Testis (tissue), 2 donors: ENCODE measurements at regions not wholly inside any gene's neighbourhood (a gene's known extent, or its start where the extent isn't known, plus 50 kb on each side); places are given as distances from the start of the nearest gene placed in this dataset.

Source experiments
- DNase-seq: peaks from one replicate; pipeline ENCODE4 v3.0.0-alpha.2; 2019
- H3K27ac ChIP-seq, 2 donors: fragments of 200-600 bp; sonication (generic); one replicate each; pipeline ENCODE4 v1.5.1; 2019
- H3K27me3 ChIP-seq: fragments of 200-600 bp; sonication (generic); one replicate; pipeline ENCODE4 v1.5.1; 2019
- H3K36me3 ChIP-seq: fragments of 200-600 bp; sonication (generic); one replicate; pipeline ENCODE4 v1.5.1; 2017; ENCODE audit warnings: low read depth; ENCODE audit errors: missing control alignments
- H3K4me1 ChIP-seq: fragments of 200-600 bp; sonication (generic); one replicate; pipeline ENCODE4 v1.5.1; 2019
- H3K4me3 ChIP-seq, 2 donors: fragments of 200-600 bp; sonication (generic); one replicate each; pipeline ENCODE4 v1.5.1; 2017 to 2019
- H3K9me3 ChIP-seq: fragments of 200-600 bp; sonication (generic); one replicate; pipeline ENCODE4 v1.5.1; 2017
- CTCF ChIP-seq, 3 experiments: fragments of 450-650 bp in 2 of 3; fragments of 200-600 bp in 1 of 3; sonication (generic) in 1 of 3; IDR thresholded peaks; one replicate each; pipeline ENCODE4 v1.5.1; 2016 to 2019; ENCODE audit warnings: antibody characterized with exemption in 3 of 3, mild to moderate bottlenecking in 2 of 3, moderate library complexity in 1 of 3
- POLR2A ChIP-seq: fragments of 450-650 bp; IDR thresholded peaks from one replicate; pipeline ENCODE4 v1.6.1; 2017; ENCODE audit warnings: antibody characterized with exemption, mild to moderate bottlenecking, moderate library complexity
- WGBS, 2 donors: methylation state at CpG; one replicate each; pipeline ENCODE4 v1.1.5; 2018; 5-methylcytosine and 5-hydroxymethylcytosine counted together
- intact Hi-C: fragments of 100-400 bp; cut with DNase I; formaldehyde crosslinking; loops from one replicate; pipeline ENCODE4 v1.15.1; 2023; ENCODE audit warnings: low total_unique reads

DNA sequence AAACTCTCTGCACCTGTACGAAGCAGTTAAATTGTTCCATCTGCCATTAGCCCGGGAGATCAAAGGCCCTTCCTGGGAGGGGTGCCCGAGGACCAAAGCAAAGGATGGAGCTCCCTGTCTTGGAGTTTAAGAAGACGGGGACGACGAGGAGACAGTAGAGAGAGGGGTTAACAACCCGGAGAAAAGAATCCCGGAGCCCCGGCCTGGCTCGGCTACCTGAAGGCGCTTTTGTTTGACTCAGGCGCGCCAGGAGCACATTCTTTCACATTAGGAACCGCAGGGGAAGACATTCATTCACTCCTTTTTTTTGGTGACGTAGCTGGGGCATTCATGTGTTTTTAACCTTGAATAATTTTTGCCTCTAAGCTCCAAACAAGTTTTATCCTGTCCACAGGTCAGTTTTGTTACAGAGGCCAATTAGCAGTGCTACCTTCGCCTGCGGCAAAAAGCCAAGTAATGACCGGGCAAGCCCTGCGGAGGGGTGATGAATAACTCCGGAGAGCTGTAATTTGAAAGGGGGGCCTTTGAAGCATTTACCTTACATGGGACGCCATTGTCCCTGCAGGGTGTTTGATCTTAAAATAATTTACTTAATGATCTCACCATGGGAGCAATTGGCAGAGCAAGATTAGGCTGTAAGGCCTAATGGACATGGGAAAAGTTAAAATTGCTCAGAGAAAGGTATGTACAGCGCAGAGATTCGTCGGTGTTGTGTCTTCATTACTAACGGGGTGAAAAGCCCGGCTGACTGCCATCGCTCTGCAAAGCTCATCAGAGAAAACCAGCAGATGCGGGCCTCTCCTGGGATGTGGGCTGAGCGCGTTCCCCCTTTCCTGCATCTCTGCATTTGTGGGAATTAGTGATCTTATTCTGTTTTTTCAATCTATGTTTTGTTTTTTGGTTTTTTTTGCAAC lies 258.0 kb upstream of the SP4 start:
- TF ChIP-seq CTCF (IDR thresholded peaks at IDR 0.05) (no peak), POLR2A (no peak)

DNA sequence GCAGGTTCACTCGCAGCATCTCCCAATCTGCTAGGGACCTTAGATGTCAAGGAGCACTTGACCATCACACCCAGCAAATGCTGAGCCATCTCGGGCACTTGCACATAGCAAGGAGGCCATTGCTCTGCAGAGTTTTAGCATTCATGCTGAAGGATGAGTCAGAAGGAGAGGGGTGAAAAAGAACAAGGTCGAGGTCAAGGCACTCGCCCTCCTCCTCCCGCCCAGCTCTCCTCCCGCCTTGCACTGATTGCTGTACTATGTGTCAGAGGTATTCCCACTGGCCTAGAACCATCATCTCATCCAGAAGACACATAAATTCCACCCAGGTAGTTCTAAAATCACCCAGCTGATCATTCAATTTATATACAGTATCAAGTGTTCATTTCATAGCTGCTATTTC lies 255.1 kb upstream of the SP4 start:
- intact Hi-C loops = no loop called here
- no peak for TF ChIP-seq POLR2A
- no peak overlapping the region for H3K4me3 ChIP-seq
- 39 to 46% methylated on average over 6 of the region's 6 CpGs for WGBS, 2 donors
- no peak overlapping the region for H3K27ac ChIP-seq
- DNase-seq = no peak
- H3K9me3 ChIP-seq = no peaks in the 10 kb centered on the region
- H3K36me3 ChIP-seq = no peaks in the 10 kb centered on the region
- no peaks in the 10 kb centered on the region for H3K27me3 ChIP-seq
- H3K4me1 ChIP-seq = no peaks in the 10 kb centered on the region

More for the DNA sequence above, 258.0 kb upstream of the SP4 start:
- Histone ChIP-seq H3K9me3 (no peaks in the 10 kb centered on the region), H3K27ac (no peak overlapping the region), H3K36me3 (no peaks in the 10 kb centered on the region), H3K4me1 (no peaks in the 10 kb centered on the region), H3K27me3 (no peaks in the 10 kb centered on the region), H3K4me3 (no peak overlapping the region)
- WGBS, 2 donors = 15 to 16% methylated on average over 30 of the region's 30 CpGs
- DNase-seq = no peak
- intact Hi-C loops = no loop called here

DNA sequence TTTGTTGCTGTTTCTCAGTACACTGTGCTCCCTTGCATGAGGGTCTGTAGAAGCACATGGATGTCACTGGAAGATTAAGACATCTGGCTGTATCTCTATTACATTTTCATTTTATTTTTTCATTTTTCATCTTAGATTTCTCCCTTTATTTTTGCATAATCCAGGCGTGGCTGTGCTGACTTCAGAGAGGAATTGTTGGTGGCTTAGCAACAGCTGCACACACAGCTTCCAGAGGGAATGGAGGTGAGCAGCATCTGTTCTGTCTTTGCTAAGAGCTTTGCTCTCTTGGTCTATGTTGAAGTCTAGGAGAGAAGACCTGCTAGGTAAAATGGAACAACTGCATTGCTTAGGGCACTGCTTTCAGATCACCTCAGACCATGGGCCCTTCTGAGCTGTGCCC lies 254.4 kb upstream of the SP4 start:
- H3K4me3 ChIP-seq = no peak overlapping the region
- H3K27ac ChIP-seq = no peak overlapping the region
- intact Hi-C loops = no loop called here
- no peaks in the 10 kb centered on the region for H3K27me3 ChIP-seq
- TF ChIP-seq POLR2A = no peak
- no peak for TF ChIP-seq CTCF (IDR thresholded peaks at IDR 0.05)
- no peaks in the 10 kb centered on the region for H3K36me3 ChIP-seq
- 76 to 100% methylated on average over 1 of the region's 1 CpG for WGBS, 2 donors
- no peaks in the 10 kb centered on the region for H3K9me3 ChIP-seq
- H3K4me1 ChIP-seq = no peaks in the 10 kb centered on the region
- DNase-seq = no peak

GRCh38 chr7:21175714-21176113 lies 252.2 kb upstream of the SP4 start:
- Histone ChIP-seq H3K4me1 (no peaks in the 10 kb centered on the region), H3K36me3 (no peaks in the 10 kb centered on the region), H3K4me3 (no peak overlapping the region), H3K27ac (no peak overlapping the region), H3K9me3 (no peaks in the 10 kb centered on the region), H3K27me3 (no peaks in the 10 kb centered on the region)
- WGBS, 2 donors = 67 to 70% methylated on average over 1 of the region's 1 CpG
- TF ChIP-seq CTCF (IDR thresholded peaks at IDR 0.05) (no peak), POLR2A (no peak)
- intact Hi-C loops = no loop called here
- no peak for DNase-seq

DNA sequence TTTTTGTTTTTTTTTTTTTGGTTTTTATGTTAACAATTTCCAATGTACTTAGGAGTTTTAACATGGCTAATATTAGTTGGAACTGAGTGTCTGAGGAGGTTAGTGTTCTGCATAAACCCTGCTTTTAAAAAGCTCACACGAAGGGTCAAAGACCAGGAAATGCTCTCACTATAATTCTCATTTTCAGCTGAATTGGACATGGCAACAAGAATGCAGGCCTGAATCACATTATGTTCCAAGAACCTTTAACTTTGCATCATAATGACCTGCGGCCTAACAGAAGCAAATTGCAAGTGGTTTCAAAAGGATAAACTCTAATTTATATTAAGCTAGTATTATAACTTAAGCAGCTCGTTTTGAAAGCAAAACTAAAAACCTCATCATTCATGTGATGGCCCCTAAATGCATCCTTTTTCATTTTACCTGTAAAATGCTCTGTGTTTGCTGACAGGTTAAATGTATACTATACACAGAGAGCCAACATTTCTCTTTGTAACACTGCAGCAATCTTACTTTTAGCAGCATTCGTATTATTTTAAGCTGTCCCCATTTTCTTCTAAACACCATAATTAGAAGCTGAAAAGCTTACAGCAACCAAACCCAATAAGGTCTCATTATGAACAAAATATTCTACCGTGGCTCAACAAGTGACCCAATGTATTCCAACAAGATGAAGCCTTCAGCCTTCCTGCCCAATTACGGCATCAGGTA lies 242.8 kb upstream of the SP4 start:
- H3K4me3 ChIP-seq = no peak overlapping the region
- H3K36me3 ChIP-seq = no peaks in the 10 kb centered on the region
- TF ChIP-seq CTCF (IDR thresholded peaks at IDR 0.05) = no peak
- TF ChIP-seq POLR2A = no peak
- WGBS, 2 donors = 36 to 64% methylated on average over 6 of the region's 6 CpGs
- H3K27me3 ChIP-seq = no peaks in the 10 kb centered on the region
- no peak for DNase-seq
- H3K9me3 ChIP-seq = no peaks in the 10 kb centered on the region
- no peak overlapping the region for H3K27ac ChIP-seq
- intact Hi-C loops = no loop called here
- H3K4me1 ChIP-seq = no peaks in the 10 kb centered on the region
